ENCODE measurements at regions not wholly inside any gene's neighbourhood (a gene's known extent, or its start where the extent isn't known, plus 50 kb on each side); places are given as distances from the start of the nearest gene placed in this dataset.

DNA sequence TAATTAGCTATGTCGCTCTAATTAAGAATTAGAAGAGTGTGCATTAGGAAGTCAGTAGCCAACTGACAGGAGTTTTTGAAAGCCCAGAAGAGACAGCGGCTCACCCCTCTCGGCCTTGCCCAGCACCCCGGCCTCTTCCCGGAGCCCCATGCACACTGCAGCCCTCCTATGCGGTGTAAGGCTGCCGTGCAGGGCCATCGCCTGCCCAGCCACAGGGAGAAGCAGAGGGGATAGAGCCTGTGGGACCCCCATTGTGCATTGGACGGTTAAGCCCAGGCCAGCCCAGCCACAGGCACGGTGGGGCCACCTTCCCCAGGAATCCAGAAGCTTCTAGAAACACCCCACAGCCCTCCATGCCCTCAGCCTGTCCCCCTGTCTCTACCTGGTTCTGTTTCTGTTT lies 569.7 kb upstream of the MKI67 start (continued):
- TF ChIP-seq RAD21 (IDR thresholded peaks at IDR 0.05; ENCODE audit: low read length) (no peak), CHD2 (IDR thresholded peaks at IDR 0.05; ENCODE audit: low read length, partially characterized antibody) (no peak), GABPA (IDR thresholded peaks at IDR 0.05; ENCODE audit: low read depth) (no peak), FOSL2 (IDR thresholded peaks at IDR 0.05; ENCODE audit: borderline replicate concordance, low read depth) (no peak)

DNA sequence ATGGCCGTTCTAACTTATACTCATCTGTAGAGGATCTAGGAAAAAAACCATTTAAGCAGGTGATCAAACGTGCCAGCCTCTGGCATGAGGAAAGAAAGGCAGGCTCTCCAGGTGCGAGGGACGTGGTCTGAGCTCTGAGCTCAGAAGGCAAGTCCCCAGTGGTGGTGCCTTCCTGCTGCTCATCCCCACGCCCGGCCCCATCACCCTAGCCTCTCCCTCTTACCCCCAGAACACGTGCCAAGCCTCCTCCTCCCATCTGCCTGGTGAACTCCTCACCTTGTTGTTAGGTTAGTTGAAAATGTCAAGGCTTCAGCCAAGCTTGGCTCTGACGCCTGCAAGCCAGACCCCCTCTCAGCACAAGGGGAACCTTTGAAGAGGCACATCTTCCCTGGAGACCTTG lies 571.2 kb upstream of the MKI67 start:
- H3K27ac ChIP-seq (ENCODE audit: low read depth in 2 of 2, low read length in 1 of 2): no peak overlapping the region
- 36% methylated on average over 8 of the region's 8 CpGs for WGBS (ENCODE audit: low lambda C conversion rate)
- no peak overlapping the region for H3K4me3 ChIP-seq (ENCODE audit: low read depth in 2 of 2, low read length in 1 of 2)
- H3K36me3 ChIP-seq (replicated peaks in 1 of 2; ENCODE audit: control insufficient read depth in 1 of 2, insufficient read depth in 2 of 2, low read length in 1 of 2): no peaks in the 10 kb centered on the region
- POLR2A ChIA-PET: no interaction called here
- H4K20me1 ChIP-seq (ENCODE audit: insufficient read depth): no peaks in the 10 kb centered on the region
- no peak overlapping the region for H2AFZ ChIP-seq (ENCODE audit: low read depth)
- H3K9me3 ChIP-seq: no peaks in the 10 kb centered on the region
- CTCF ChIA-PET: no interaction called here
- H3K27me3 ChIP-seq (ENCODE audit: insufficient read depth): no peaks in the 10 kb centered on the region
- H3K4me1 ChIP-seq (ENCODE audit: control insufficient read depth in 1 of 2, insufficient read depth in 2 of 2, low read depth in 1 of 2, low read length in 1 of 2): no peaks in the 10 kb centered on the region; a peak in 1 of 4 replicates
- no peak for TF ChIP-seq RCOR1 (IDR thresholded peaks at IDR 0.05; ENCODE audit: low read length)
- no peak for TF ChIP-seq FOXJ3 (CRISPR knock-in tag; IDR thresholded peaks at IDR 0.05)
- TF ChIP-seq NRF1 (IDR thresholded peaks at IDR 0.05; ENCODE audit: low read depth, low read length): no peak
- TF ChIP-seq REST (IDR thresholded peaks at IDR 0.05; ENCODE audit: low read depth, low read length): no peak
- no peak for TF ChIP-seq POLR2AphosphoS5 (IDR thresholded peaks at IDR 0.05; ENCODE audit: low read depth, low read length)
- no peak for TF ChIP-seq NFIC (IDR thresholded peaks at IDR 0.05; ENCODE audit: borderline replicate concordance)
- TF ChIP-seq RXRA (IDR thresholded peaks at IDR 0.05; ENCODE audit: borderline replicate concordance, low read depth): no peak
- TF ChIP-seq, protein P1, sequence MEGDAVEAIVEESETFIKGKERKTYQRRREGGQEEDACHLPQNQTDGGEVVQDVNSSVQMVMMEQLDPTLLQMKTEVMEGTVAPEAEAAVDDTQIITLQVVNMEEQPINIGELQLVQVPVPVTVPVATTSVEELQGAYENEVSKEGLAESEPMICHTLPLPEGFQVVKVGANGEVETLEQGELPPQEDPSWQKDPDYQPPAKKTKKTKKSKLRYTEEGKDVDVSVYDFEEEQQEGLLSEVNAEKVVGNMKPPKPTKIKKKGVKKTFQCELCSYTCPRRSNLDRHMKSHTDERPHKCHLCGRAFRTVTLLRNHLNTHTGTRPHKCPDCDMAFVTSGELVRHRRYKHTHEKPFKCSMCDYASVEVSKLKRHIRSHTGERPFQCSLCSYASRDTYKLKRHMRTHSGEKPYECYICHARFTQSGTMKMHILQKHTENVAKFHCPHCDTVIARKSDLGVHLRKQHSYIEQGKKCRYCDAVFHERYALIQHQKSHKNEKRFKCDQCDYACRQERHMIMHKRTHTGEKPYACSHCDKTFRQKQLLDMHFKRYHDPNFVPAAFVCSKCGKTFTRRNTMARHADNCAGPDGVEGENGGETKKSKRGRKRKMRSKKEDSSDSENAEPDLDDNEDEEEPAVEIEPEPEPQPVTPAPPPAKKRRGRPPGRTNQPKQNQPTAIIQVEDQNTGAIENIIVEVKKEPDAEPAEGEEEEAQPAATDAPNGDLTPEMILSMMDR (IDR thresholded peaks at IDR 0.05): no peak
- TF ChIP-seq EZH2phosphoT487 (IDR thresholded peaks at IDR 0.05; ENCODE audit: borderline replicate concordance, low read depth): no peak
- no peak for TF ChIP-seq TEAD4 (IDR thresholded peaks at IDR 0.05; ENCODE audit: borderline replicate concordance, insufficient read depth)
- TF ChIP-seq YY1 (IDR thresholded peaks at IDR 0.05; ENCODE audit: low read depth): no peak
- no peak for TF ChIP-seq TAF1 (IDR thresholded peaks at IDR 0.05; ENCODE audit: borderline replicate concordance, low read depth, low read length)
- no peak for TF ChIP-seq RAD21 (IDR thresholded peaks at IDR 0.05; ENCODE audit: low read length)
- no peak overlapping the region for H3K9ac ChIP-seq
- H3F3A ChIP-seq (replicated peaks; ENCODE audit: insufficient read depth): no peaks in the 10 kb centered on the region
- no peak for DNase-seq
- H3K9me2 ChIP-seq: no peaks in the 10 kb centered on the region
- H3K4me2 ChIP-seq: no peak overlapping the region
- no peaks in the 10 kb centered on the region for H3K79me2 ChIP-seq (ENCODE audit: insufficient read depth)
